Limb (tissue), 2 donors: ENCODE measurements at regions not wholly inside any gene's neighbourhood (a gene's known extent, or its start where the extent isn't known, plus 50 kb on each side); places are given as distances from the start of the nearest gene placed in this dataset.
"Not testable (repeated sequence)": the region's sequence is repeated elsewhere in the genome, so short reads cannot be mapped to it uniquely, and the experiment has no call there.

Source experiments
- DNase-seq, 2 donors: peaks; one replicate each; pipeline ENCODE4 v3.0.0-alpha.2; 2016; ENCODE audit errors: extremely low spot score in 2 of 2

- DNase-seq = no peak
These were observed 52.5 kb upstream of the NBL1 start for GRCh38 chr1:19591482-19592091.

DNA sequence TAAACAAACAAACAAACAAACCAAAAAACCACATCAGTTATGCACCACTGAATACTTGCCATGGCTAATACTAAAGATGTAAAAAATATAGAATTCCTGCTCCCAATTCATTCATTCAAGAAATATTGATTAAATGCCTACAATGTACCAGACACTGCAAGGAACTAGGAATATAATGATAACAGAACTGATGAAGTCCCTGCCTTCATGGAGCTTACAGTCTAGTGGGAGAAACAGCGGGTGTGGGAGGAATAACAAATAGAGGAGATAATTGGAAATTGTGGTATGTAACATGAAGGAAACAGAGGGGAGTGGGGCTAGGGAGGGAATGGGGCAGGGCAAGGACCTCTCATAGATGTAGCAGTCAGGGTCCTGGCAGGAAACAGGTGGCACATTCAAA is 58.6 kb upstream of the NBL1 start:
- no peak for DNase-seq

DNA sequence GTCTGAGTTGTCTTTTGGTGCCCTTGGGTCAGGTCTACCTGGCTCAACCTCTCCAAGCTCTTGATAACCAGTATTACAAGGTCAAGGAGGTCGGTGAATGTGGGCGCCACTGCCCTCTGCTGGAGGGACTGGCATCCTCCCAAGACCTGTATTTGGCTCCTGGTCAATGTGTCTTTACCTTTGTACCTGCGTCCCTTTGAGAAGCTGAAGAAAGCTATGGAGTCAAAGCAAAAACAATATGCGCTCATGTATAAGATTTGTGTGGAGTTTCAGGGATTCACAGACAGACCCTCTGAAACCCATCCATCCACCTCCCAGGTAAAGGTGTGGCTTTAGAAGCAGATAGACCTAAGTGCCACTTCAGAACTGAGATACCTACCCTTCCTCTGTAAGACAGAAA is 61.8 kb upstream of the NBL1 start:
- peak in 1 of 2 donors; percentile 40 for DNase-seq

GRCh38 chr1:19581381-19581780 is 62.7 kb upstream of the NBL1 start:
- no peak for DNase-seq

DNA sequence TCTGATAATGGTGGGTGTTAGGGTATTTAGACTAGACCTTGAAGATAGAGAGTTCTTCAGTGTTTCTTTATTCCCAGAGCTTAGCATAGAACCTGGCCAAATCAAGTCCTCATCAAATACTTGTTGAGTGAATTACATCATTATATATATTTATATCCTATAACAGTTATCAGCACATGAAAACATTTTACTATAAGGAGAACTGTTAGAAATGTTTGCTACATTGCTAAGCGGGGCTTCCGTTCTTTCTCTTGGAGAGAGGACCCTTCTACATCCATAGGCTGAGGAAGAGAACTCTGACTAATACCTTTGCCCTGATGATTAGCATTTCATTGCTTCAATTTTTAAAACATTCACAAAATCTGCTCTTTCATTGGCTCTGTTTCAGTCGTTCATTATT is 66.5 kb upstream of the NBL1 start:
- no peak for DNase-seq

- DNase-seq = peak; percentile 32 to 43
These were observed 67.1 kb upstream of the NBL1 start for GRCh38 chr1:19577036-19577435.

- no peak for DNase-seq
These were observed 74.3 kb upstream of the NBL1 start for GRCh38 chr1:19569786-19570185.

GRCh38 chr1:19567041-19567440 is 77.1 kb upstream of the NBL1 start:
- peak in 1 of 2 donors; percentile 20 for DNase-seq

DNA sequence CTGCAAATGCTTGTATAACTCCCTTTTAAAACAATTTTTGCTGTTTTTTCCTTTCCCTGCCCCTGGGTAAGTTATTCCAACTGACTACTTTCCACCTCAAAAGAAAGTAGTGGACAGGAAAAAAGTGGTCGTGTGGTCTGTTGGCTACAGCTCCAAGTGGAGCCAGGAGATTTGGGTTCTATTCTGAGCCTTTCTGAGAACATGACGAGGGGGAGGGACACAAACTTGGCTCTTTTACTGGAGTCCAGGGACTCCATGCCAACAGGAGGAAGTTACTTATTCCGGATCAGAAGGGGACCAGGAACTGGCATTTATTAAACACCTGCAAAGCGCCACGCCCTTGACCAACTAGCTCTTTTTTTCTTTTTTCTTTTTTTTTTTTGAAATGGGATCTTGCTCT is 79.0 kb upstream of the CAPZB start:
- no peak for DNase-seq

- DNase-seq = peak; percentile 69 to 80
These were observed 78.2 kb upstream of the CAPZB start for GRCh38 chr1:19563324-19564097.

DNA sequence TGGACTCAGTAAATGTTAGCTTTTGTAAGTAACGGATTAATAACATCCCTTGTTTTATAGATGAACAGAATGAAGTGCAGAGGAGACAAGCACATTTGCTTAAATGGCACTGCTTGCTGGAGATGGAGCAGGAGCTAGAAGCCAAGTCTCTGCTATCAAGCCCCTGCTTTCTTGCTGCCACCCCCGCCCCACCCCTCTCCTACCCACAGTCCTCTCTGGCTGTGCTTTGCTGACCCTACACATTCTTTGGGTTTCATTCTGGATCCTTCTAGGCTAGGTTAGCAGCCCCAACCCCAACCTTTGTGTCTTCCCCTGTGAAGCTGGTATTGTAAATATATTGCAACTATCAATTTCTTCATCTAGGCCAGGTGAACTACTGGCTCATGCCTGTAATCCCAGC is 77.5 kb upstream of the CAPZB start:
- DNase-seq = no peak

GRCh38 chr1:19560480-19560879 is 75.1 kb upstream of the CAPZB start:
- DNase-seq = no peak

DNA sequence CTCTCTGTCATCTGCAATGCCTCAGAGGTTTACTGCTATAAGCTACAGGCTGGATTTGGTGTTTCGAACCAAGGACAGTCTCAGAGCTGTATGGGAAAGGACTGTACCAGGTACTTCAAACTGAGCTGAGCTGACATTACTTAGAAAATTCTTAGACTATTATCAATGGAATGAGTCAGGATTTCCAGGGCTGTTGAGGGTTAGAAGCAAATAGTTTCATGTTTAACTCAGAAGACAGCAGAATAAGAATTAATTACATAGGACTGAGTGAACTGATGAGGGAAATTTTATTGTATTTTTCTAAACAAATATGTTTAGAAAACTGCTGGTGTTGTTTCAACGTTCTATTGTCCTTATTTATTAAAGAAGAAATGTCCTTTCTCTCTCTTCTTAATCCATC is 74.3 kb upstream of the CAPZB start:
- no peak for DNase-seq

- no peak for DNase-seq
These were observed 72.3 kb upstream of the CAPZB start for GRCh38 chr1:19557609-19558051.

DNA sequence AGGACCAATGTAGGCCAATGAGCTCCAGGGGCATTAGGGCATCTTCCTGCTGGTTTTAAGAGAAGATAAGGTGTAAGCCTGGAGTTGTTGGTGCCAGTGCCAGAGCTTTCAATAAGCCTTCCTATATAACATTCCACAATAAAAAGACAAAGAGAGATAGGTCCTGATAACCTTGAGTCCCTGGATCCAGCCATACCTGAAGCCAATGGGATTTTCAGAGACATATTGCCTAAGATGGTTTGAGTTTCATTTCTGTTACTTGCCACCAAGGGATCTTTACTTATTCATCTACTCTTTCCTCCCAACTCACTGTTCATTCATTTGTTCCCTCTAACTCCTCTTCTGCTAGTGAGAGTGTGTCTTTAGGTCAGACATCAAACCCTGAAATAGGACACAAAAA is 68.8 kb upstream of the CAPZB start:
- DNase-seq = no peak

- no peak for DNase-seq
These were observed 67.1 kb upstream of the CAPZB start for GRCh38 chr1:19552291-19553010.

GRCh38 chr1:19551837-19552236 is 66.5 kb upstream of the CAPZB start:
- DNase-seq = not testable (repeated sequence)

DNA sequence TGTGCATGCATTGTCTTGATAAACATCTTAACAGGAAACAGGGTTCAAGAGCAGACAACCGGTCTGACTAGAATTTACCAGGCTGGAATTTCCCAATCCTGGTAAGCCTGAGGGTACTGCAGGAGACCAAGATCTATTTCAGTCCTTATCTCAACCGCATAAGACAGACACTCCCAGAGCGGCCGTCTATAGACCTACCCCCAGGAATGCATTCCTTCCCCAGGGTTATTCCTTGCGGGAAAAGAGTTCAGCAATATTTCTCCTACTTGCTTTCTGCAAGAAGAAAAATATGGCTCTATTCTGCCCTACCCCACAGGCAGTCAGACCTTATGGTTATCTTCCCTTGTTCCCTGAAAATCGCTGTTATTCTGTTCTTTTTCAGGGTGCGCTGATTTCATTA is 65.1 kb upstream of the CAPZB start:
- not testable (repeated sequence) for DNase-seq

DNA sequence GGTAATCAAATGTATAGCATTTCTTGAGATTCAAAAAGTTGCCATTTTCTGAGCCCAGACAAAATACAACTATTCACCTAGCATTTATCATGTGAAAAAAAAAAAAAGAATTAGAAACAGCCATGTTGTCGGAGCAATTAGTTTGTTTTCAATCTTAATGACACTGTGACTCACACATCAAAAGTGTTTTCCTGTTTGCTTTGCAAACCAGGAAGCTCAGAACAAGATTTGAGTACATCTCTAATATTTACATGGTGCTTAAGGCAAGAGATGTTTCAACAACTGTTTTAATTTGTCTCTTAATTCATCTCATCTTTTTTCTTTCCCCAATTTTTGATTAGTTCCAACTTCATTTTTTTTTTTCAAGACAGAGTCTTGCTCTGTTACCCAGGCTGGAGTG is 62.5 kb upstream of the CAPZB start:
- no peak for DNase-seq

GRCh38 chr1:19536519-19536918 is 51.2 kb upstream of the CAPZB start:
- no peak for DNase-seq

DNA sequence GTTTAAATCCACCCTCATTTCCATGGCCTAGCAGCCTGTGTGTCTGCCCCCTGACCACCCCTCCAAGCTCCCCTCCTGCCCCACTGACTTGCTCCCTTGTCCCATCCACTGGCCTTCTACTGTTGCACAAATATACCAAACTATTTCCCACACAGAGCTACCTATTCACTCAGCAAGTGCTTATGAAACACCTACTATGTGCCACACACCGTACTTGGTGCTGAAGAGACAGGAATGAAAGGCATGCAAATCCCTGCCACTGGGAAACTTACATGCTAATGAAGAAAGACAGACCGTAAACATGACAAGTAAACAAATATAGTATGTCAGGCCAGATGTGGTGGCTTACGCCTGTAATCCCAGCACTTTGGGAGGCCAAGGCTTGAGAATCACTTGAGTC is 49.9 kb upstream of the CAPZB start:
- DNase-seq = no peak
